Activated naive CD8-positive, alpha-beta T cell treated with anti-CD3 and anti-CD28 coated beads, Interleukin-2, amount 50 U/mL, for 24 hours (primary cell): ENCODE measurements at regions not wholly inside any gene's neighbourhood (a gene's known extent, or its start where the extent isn't known, plus 50 kb on each side); places are given as distances from the start of the nearest gene placed in this dataset.
"Not testable (repeated sequence)": the region's sequence is repeated elsewhere in the genome, so short reads cannot be mapped to it uniquely, and the experiment has no call there.

Experiments
- ATAC-seq: fragments of 150-1000 bp; cut with Tn5 transposase; one replicate; pipeline ENCODE4 v1.10.0; 2021
- DNase-seq: peaks from one replicate; pipeline ENCODE4 v3.0.0; 2021
- H3K27ac Mint-ChIP-seq: one replicate; pipeline ENCODE4 v1.8.0; 2021; ENCODE audit warnings: mild to moderate bottlenecking, mixed read lengths
- H3K27me3 Mint-ChIP-seq: one replicate; pipeline ENCODE4 v1.8.0; 2021; ENCODE audit warnings: mixed read lengths
- H3K36me3 Mint-ChIP-seq: one replicate; pipeline ENCODE4 v1.8.0; 2021; ENCODE audit warnings: low read depth, mixed read lengths
- H3K4me1 Mint-ChIP-seq: one replicate; pipeline ENCODE4 v1.8.0; 2021; ENCODE audit warnings: mixed read lengths
- H3K4me3 Mint-ChIP-seq: one replicate; pipeline ENCODE4 v1.8.0; 2021; ENCODE audit warnings: mild to moderate bottlenecking, moderate library complexity, mixed read lengths
- H3K9me3 Mint-ChIP-seq: one replicate; pipeline ENCODE4 v1.8.0; 2021; ENCODE audit warnings: mixed read lengths

DNA sequence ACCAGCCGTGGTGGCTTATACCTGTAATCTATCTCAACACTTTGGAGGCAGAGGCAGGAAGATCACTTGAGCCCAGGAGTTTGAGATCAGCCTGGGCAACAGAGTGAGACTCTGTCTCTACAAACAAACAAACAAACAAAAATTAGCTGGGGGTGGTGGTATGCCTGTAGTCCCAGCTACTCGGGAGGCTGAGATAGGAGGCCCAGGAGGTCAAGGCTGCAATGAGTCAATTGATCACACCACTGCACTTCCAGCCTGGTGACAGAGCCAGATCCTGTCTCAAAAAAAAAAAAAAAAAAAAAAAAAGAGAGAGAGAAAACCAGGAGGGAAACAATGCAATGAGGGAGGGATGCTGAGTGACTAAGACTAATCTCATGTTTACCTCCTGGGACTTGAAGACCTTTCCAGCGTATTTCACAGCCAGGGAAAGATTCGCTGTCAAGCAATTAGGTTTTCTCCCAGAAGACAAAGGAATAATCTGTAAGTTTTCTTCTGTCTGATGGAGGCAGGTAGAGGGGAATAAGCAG is 51.1 kb upstream of the MIER3 start:
- no peaks in the 10 kb centered on the region for H3K4me1 Mint-ChIP-seq
- H3K27me3 Mint-ChIP-seq: peaks cover 8% of the 10 kb centered on the region
- DNase-seq (no peak), ATAC-seq (no peak)
- H3K27ac Mint-ChIP-seq: no peak overlapping the region
- no peaks in the 10 kb centered on the region for H3K36me3 Mint-ChIP-seq
- no peaks in the 10 kb centered on the region for H3K9me3 Mint-ChIP-seq
- no peak overlapping the region for H3K4me3 Mint-ChIP-seq

DNA sequence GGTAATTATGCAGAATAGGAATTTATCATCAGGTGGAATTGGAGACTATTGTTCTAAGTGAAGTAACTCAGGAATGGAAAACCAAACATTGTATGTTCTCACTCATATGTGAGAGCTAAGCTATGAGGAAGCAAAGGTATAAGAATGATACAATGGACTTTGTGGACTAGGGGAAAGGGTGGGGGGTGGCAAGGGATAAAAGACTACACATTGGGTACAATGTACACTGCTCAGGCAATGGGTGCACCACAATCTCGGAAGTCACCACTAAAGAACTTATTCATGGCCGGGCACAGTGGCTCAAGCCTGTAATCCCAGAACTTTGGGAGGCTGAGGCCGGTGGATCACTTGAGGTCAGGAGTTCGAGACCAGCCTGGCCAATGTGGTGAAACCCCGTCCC is 51.6 kb upstream of the MIER3 start:
- H3K27me3 Mint-ChIP-seq, H3K9me3 Mint-ChIP-seq, H3K27ac Mint-ChIP-seq, DNase-seq, H3K4me1 Mint-ChIP-seq, ATAC-seq, H3K4me3 Mint-ChIP-seq, H3K36me3 Mint-ChIP-seq: not testable (repeated sequence)

DNA sequence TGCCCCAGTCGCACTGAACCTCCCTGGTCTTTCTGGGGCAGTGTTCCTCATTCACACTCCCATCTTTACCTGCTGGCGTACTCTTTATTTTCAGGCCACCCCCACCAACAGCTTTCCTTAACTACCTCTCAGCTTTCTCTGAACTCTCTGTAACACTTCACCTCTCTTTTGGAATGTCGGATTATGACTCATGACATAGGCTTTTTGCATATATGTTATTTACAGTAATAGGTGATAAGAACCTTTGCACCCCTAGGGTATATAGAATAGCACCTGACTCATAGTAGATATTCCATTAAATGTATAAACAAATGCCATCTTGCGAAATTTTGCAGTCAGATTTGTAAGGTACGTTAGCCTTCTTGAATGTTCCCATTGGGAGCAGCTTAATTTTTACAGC is 52.9 kb upstream of the MIER3 start:
- H3K36me3 Mint-ChIP-seq: no peaks in the 10 kb centered on the region
- H3K27ac Mint-ChIP-seq: no peak overlapping the region
- no peak overlapping the region for H3K4me3 Mint-ChIP-seq
- H3K9me3 Mint-ChIP-seq: no peaks in the 10 kb centered on the region
- ATAC-seq: no peak
- no peak for DNase-seq
- peaks cover 8% of the 10 kb centered on the region for H3K27me3 Mint-ChIP-seq
- no peaks in the 10 kb centered on the region for H3K4me1 Mint-ChIP-seq

DNA sequence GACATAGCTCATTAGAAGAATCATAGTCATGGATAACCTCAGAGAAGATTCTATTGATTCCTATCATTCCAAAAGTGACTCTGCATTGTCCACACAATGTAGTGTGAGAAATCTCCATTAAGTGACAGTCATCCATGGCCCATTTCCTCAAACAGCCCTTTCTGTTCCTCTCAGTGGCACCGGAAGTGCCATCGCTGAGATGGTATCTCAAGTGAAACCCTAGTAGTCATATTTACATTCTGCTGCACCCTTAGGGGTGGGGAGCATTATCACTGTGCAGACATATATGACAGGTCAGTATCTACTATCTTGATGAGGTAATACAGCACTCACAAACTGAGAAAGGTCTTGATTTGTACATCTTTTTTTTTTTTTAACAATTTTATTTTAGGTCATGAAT is 55.4 kb upstream of the MIER3 start:
- no peaks in the 10 kb centered on the region for H3K36me3 Mint-ChIP-seq
- no peak for ATAC-seq
- H3K27me3 Mint-ChIP-seq: peaks cover 2% of the 10 kb centered on the region
- H3K27ac Mint-ChIP-seq: no peak overlapping the region
- DNase-seq: no peak
- no peaks in the 10 kb centered on the region for H3K9me3 Mint-ChIP-seq
- H3K4me1 Mint-ChIP-seq: no peaks in the 10 kb centered on the region
- no peak overlapping the region for H3K4me3 Mint-ChIP-seq

DNA sequence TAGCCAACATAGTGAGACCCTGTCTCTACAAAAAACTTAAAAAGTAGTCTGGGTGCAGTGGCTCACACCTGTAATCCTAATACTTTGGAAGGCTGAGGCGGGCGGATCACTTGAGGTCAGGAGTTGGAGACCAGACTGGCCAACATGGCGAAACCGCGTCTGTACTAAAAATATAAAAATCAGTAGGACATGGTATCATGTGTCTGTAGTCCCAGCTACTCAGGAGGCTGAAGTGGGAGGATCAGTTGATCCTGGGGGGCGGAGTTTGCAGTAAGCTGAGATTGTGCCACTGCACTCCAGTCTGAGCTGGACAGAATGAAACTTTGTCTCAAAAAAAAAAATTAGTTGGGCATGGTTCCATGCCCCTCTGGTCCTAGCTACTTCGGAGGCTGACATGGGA is 57.9 kb upstream of the MIER3 start:
- H3K4me1 Mint-ChIP-seq: no peaks in the 10 kb centered on the region
- H3K27me3 Mint-ChIP-seq: no peaks in the 10 kb centered on the region
- H3K9me3 Mint-ChIP-seq: no peaks in the 10 kb centered on the region

DNA sequence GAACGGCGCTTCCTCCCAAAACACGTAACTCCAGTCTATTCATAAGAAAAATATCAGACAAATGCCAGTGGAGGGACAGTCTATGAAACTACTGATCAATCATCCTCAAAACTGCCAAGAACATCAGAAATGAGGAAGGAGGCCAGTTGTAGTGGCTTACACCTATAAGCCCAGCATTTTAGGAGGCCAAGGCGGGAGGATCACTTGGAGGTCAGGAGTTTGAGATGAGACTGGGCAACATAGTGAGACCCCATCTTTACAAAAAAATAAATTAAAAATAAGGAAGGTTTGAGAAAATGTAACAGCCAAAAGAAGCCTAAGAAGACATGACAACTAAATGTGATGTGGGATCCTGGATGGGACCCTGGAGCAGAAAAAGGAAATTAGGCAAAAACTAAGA is 58.9 kb upstream of the MIER3 start:
- no peaks in the 10 kb centered on the region for H3K4me1 Mint-ChIP-seq
- ATAC-seq (no peak), DNase-seq (no peak)
- no peaks in the 10 kb centered on the region for H3K36me3 Mint-ChIP-seq
- no peaks in the 10 kb centered on the region for H3K9me3 Mint-ChIP-seq
- no peak overlapping the region for H3K27ac Mint-ChIP-seq
- no peak overlapping the region for H3K4me3 Mint-ChIP-seq
- no peaks in the 10 kb centered on the region for H3K27me3 Mint-ChIP-seq

More for the DNA sequence above, 57.9 kb upstream of the MIER3 start:
- no peak for ATAC-seq
- Mint-ChIP-seq H3K27ac (no peak overlapping the region), H3K4me3 (no peak overlapping the region), H3K36me3 (no peaks in the 10 kb centered on the region)
- no peak for DNase-seq

DNA sequence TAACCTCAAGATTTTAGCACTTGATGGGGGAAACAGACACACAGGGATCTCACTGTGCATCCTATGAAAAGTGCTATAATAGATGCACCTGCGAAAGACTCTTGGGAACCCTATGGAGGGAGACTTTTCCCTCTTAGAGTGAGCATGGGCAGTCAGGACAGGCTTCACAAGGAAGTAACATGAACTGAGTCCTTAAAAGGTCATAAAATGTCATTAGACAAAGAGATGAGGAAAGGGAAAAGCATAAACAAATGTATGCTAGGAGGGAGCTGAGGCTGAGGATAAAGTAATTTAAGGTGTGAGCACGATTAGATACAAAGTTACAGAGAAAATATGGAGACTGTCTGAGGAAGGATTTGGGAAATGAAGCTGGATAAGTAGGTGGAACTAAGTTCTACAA is 60.6 kb upstream of the MIER3 start:
- no peaks in the 10 kb centered on the region for H3K36me3 Mint-ChIP-seq
- H3K27ac Mint-ChIP-seq: no peak overlapping the region
- H3K27me3 Mint-ChIP-seq: no peaks in the 10 kb centered on the region
- ATAC-seq (no peak), DNase-seq (no peak)
- no peaks in the 10 kb centered on the region for H3K4me1 Mint-ChIP-seq
- no peaks in the 10 kb centered on the region for H3K9me3 Mint-ChIP-seq
- no peak overlapping the region for H3K4me3 Mint-ChIP-seq

DNA sequence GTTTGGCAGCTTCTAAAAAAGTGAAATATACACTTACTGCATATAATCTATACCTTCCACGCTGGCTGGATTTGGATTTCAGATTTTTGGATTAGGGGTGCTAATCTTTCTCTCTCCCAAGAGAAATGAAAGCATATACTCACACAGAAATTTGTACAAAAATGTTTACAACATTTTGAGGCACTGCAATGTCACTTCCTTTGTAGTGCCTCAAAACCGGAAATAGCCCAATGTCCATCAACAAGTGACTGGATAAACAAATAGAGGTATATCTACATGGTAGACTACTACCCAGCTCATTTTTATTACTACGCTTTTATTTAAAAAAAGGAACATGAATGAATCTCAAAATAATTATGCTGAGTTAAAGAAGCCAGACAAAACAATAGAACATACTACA is 74.0 kb upstream of the MIER3 start:
- no peak for ATAC-seq
- no peaks in the 10 kb centered on the region for H3K27me3 Mint-ChIP-seq
- no peaks in the 10 kb centered on the region for H3K9me3 Mint-ChIP-seq

DNA sequence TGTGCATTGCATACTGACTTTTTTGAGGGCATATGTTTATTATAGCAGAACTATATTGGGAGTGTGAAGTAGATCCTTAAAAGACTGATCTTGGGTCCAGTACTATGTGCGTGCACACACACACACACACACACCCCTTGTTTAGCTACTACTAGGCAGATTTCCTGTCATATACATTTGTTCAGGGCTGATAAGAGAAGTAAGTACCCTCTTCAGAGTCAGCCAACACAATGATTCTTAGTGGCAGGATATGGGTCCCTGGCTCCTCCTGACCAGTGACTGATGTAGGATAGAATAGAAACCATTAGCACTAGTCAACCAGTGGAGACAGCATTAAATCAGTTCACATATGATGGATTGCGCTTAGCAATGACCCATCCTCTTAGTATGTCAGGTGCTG is 76.2 kb upstream of the MIER3 start:
- Mint-ChIP-seq H3K9me3 (no peaks in the 10 kb centered on the region), H3K4me1 (peaks cover 19% of the 10 kb centered on the region), H3K36me3 (no peaks in the 10 kb centered on the region), H3K27ac (no peak overlapping the region), H3K4me3 (no peak overlapping the region), H3K27me3 (no peaks in the 10 kb centered on the region)
- ATAC-seq (no peak), DNase-seq (no peak)

More for the DNA sequence above, 74.0 kb upstream of the MIER3 start:
- H3K36me3 Mint-ChIP-seq: no peaks in the 10 kb centered on the region
- H3K4me3 Mint-ChIP-seq: no peak overlapping the region
- DNase-seq: no peak
- no peak overlapping the region for H3K27ac Mint-ChIP-seq
- peaks cover 8% of the 10 kb centered on the region for H3K4me1 Mint-ChIP-seq

DNA sequence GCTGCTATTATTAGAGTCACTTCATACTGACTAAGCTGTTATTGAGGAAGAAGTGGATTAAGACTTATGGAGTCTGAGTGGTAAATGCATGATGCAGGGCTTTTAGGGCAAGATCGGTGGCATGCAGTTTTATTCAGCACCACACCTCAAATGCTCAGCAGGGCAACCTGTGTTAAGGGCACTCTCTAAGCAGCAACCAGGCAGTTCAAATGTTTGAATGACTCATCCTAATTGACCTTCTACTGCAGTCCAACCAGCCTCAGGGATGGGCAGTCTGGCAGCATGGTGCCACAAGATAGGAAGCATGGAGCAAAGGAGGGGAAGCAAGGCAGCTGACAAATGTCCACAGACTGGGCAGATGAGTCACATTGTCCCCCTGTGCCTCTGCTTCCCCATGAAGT is 80.2 kb upstream of the MIER3 start:
- no peak overlapping the region for H3K4me3 Mint-ChIP-seq
- no peak overlapping the region for H3K27ac Mint-ChIP-seq
- H3K9me3 Mint-ChIP-seq: no peaks in the 10 kb centered on the region
- ATAC-seq (peak; percentile 57), DNase-seq (no peak)
- no peaks in the 10 kb centered on the region for H3K36me3 Mint-ChIP-seq
- peaks cover 19% of the 10 kb centered on the region for H3K4me1 Mint-ChIP-seq
- no peaks in the 10 kb centered on the region for H3K27me3 Mint-ChIP-seq

DNA sequence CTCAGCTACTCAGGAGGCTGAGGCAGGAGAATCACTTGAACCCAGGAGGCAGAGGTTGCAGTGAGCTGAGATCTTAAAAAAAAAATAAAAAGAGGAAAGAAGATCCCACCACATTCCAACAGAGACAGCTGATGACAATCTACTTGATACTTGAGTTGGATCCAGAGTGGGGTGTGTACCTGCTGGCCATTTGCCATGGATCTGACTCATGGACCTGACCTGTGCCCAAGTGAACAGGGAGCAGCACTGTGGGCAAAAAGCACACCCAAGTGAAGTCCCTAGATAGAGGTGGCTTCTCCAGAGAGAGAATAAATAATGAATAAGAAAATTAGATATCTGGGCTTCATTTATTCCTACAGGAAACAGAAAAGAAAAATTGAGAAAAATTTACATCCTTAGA is 81.2 kb upstream of the MIER3 start:
- no peak for ATAC-seq
- no peak for DNase-seq
- H3K27ac Mint-ChIP-seq: no peak overlapping the region
- peaks cover 19% of the 10 kb centered on the region for H3K4me1 Mint-ChIP-seq
- H3K27me3 Mint-ChIP-seq: no peaks in the 10 kb centered on the region
- H3K4me3 Mint-ChIP-seq: no peak overlapping the region
- H3K36me3 Mint-ChIP-seq: no peaks in the 10 kb centered on the region
- no peaks in the 10 kb centered on the region for H3K9me3 Mint-ChIP-seq

DNA sequence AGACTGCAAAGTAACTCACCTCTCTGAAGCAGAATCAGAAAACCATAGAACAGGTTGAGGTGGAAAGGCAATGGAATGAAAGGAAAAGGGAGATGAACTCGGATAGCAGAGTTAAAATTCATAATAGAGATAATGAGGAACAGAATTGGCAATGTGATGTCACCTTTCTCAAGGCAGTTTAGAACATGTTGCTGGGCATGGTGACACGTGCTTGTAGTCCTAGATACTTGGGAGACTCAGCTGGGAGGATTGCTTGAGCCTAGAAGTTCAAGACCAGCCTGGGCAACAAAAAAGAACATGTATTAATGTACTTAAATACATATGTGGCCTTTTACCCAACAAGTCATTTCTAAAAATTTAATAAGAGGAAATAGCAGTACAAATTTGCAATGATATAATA is 81.6 kb upstream of the MIER3 start:
- Mint-ChIP-seq H3K36me3 (no peaks in the 10 kb centered on the region), H3K9me3 (no peaks in the 10 kb centered on the region), H3K4me1 (peaks cover 19% of the 10 kb centered on the region), H3K4me3 (no peak overlapping the region), H3K27ac (no peak overlapping the region), H3K27me3 (no peaks in the 10 kb centered on the region)
- ATAC-seq (no peak), DNase-seq (no peak)

DNA sequence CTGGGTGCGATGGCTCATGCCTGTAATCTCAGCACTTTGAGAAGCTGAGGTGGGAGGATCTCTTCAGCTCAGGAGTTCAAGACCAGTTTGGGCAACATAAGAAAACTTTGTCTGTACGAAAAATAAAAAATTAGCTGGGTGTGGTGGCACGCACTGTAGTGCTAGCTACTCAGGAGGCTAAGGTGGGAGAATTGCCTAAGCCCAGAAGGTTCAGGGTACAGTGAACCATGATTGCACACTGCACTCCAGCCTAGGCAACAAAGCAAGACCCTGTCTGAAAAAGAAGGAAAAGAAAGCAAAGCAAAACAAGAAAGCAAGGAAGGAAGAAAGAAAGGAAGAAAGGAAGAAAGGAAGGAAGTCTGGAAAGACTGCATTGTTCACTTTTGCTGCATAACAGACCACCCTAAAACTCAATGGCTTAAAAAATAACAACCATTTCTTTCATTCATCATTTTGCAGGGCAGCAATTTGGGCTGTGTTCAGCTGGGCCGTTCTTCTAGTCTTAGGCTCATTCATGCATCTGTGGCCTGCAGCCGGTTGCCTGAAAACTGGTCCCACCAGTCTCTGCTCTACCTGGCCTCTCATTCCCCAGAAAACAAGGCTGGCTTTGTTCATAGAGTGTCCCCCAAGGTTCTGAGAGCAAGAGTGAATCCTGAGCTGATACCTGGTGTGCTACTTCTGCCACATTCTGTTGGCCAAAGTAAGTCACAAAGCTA is 82.4 kb upstream of the MIER3 start:
- Mint-ChIP-seq H3K27me3 (no peaks in the 10 kb centered on the region), H3K36me3 (no peaks in the 10 kb centered on the region), H3K4me1 (peaks cover 19% of the 10 kb centered on the region), H3K4me3 (no peak overlapping the region), H3K9me3 (no peaks in the 10 kb centered on the region), H3K27ac (no peak overlapping the region)
- DNase-seq (no peak), ATAC-seq (no peak)

DNA sequence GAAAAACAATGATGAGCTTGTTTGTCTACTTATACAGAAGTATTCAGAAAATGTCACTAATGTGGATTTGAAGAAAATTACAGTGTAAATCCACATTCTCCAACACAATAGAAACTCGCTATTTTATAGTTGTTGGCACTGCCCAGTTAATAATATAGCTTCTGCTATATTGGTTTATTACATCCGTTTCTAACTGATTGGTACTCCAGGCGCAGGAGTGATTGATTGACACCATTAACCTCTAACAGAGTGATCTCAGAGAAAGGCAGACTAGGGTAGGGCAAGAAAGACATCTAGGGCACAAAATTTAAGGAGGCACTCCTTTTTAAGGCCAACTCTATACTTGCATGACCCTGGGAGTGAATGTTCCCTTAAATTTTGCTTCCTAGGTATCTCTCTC is 84.0 kb upstream of the MIER3 start:
- no peak overlapping the region for H3K27ac Mint-ChIP-seq
- no peak overlapping the region for H3K4me3 Mint-ChIP-seq
- peaks cover 11% of the 10 kb centered on the region for H3K4me1 Mint-ChIP-seq
- ATAC-seq: no peak
- no peak for DNase-seq
- no peaks in the 10 kb centered on the region for H3K27me3 Mint-ChIP-seq
- H3K36me3 Mint-ChIP-seq: no peaks in the 10 kb centered on the region
- H3K9me3 Mint-ChIP-seq: no peaks in the 10 kb centered on the region

DNA sequence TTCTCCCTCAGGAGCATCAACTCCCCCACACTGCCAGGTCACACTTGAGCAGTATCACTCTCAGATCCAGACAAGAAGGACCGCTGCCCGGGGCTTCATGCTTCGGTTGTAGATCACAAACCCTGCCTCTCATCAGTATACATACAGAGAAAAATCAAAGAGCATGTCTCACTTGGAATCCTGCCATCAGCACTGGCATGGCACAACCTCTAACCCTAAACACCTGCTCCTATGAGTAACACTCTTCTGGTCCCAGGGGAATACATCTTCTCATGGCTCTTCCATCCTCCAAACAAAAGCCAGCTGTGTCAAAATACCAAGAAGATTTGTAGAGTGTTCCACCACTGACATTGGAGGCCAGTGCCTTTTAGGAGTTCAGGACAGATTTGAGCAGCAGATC is 84.8 kb upstream of the MIER3 start:
- Mint-ChIP-seq H3K9me3 (no peaks in the 10 kb centered on the region), H3K27ac (no peak overlapping the region), H3K27me3 (no peaks in the 10 kb centered on the region), H3K36me3 (no peaks in the 10 kb centered on the region), H3K4me1 (peaks cover 3% of the 10 kb centered on the region), H3K4me3 (no peak overlapping the region)
- ATAC-seq (no peak), DNase-seq (no peak)

DNA sequence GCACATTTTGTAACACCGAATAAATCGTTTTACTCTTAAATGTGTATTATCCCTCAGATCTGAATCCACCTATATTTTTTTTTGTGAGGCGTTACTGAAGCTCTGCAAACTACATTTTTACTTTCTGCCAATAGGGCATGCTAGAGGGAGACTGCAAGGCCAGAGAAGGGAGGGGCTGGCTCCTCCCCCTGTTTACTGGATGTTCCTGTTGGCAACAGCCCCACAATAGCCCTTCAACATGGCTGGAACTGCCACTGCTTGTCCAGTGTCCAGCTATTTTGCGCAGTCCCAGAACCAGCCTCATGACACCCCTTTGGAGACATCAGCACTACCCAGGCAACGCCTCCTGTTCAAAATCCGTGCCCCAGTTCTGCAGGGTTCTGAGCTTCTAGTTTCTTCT is 85.4 kb upstream of the MIER3 start:
- no peaks in the 10 kb centered on the region for H3K9me3 Mint-ChIP-seq
- ATAC-seq (no peak), DNase-seq (no peak)
- no peaks in the 10 kb centered on the region for H3K4me1 Mint-ChIP-seq
- H3K36me3 Mint-ChIP-seq: no peaks in the 10 kb centered on the region
- H3K4me3 Mint-ChIP-seq: no peak overlapping the region
- no peak overlapping the region for H3K27ac Mint-ChIP-seq
- H3K27me3 Mint-ChIP-seq: no peaks in the 10 kb centered on the region
